ENCODE measurements at regions not wholly inside any gene's neighbourhood (a gene's known extent, or its start where the extent isn't known, plus 50 kb on each side); places are given as distances from the start of the nearest gene placed in this dataset.

DNA sequence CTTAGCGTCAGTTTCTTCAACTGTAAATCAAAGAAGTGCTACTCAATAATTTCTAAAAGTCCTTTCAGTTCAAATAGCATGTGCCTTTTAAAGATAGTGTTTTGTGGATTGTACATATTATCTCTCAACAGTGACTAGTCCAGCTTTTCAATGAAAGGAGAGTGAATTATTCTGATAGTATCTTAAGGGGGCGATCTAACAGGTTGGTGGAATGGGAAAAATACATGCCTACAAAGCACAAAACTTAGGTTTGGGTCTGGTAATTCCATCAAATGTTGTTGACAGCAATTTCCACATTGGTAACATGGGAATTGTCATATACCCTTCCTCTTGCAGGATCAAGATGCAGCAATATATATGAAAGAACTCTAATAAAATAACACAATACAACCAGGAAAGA lies 50.1 kb upstream of the HDGFL1 start:
- no peak for TF ChIP-seq POLR2AphosphoS5 (IDR thresholded peaks at IDR 0.05; ENCODE audit: low read depth, low read length)
- no peak for TF ChIP-seq FOXP2 (optimal IDR thresholded peaks at IDR 0.05; ENCODE audit: borderline replicate concordance, extremely low read depth, extremely low read length, insufficient read depth)
- TF ChIP-seq TAF1 (IDR thresholded peaks at IDR 0.05; ENCODE audit: borderline replicate concordance, insufficient read depth, low read length): no peak
- TF ChIP-seq REST (IDR thresholded peaks at IDR 0.05; ENCODE audit: insufficient read depth in 1 of 2, low read depth in 2 of 2, low read length in 2 of 2): no peak
- no peak for TF ChIP-seq SIN3A (IDR thresholded peaks at IDR 0.05; ENCODE audit: borderline replicate concordance, insufficient read depth, low read length)
